Vagina (tissue), 2 donors: ENCODE measurements at regions not wholly inside any gene's neighbourhood (a gene's known extent, or its start where the extent isn't known, plus 50 kb on each side); places are given as distances from the start of the nearest gene placed in this dataset.

ENCODE experiments used
- CTCF ChIP-seq, 3 experiments: fragments of 450-650 bp in 2 of 3; fragments of 200-600 bp in 1 of 3; sonication (generic) in 1 of 3; IDR thresholded peaks; one replicate each; pipeline ENCODE4 v1.5.1; 2017 to 2019; ENCODE audit warnings: antibody characterized with exemption in 3 of 3, mild to moderate bottlenecking in 2 of 3, moderate library complexity in 2 of 3
- POLR2A ChIP-seq, 2 donors: fragments of 450-650 bp; IDR thresholded peaks; one replicate each; pipeline ENCODE4 v1.6.1; 2017; ENCODE audit warnings: antibody characterized with exemption in 2 of 2, mild to moderate bottlenecking in 2 of 2, moderate library complexity in 2 of 2
- POLR2AphosphoS5 ChIP-seq, 2 donors: sonication (generic); formaldehyde crosslinking; IDR thresholded peaks; one replicate each; pipeline ENCODE4 v1.9.0; 2017; ENCODE audit warnings: antibody characterized with exemption in 2 of 2, mild to moderate bottlenecking in 2 of 2, low read depth in 1 of 2; ENCODE audit not compliant: insufficient read depth in 1 of 2

DNA sequence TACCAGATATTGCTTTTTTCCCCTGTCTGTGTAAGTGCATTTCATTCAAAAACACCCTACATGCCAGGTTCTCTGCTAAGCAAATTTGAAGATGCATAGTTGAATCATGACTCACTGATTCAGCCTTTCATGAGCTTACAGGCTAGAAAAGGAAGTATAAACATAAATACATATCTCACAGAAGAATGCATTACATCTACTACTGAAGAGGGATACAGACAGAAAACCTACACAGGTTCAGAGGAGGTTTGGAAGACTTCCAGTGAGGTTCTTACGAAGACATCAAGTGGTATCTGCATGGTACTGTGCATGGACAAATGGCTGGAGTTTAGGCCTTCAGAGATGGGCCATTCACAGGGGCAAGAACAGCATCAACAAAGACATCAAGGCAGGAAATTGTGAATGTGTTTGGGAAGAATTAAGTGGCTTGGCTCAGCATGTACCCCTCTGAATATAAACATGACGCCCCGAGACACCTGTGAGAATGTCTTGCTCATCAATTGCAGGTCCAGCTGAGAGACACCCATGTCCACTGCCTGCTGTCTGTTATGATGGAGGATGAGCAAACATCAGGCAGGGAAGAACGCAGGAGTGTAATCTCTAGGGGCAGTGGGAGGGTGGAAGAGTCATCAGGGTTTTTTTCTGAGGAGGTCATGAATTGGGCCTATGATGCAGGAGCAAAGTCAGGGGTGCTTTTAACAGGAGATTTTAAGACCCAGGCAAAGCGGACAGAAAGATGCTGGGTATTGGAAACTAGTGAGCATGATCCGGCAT is 105.1 kb upstream of the GALNT15 start:
- TF ChIP-seq CTCF (IDR thresholded peaks at IDR 0.05) = no peak
- TF ChIP-seq POLR2A (IDR thresholded peaks at IDR 0.05) = no peak
- TF ChIP-seq POLR2AphosphoS5 (IDR thresholded peaks at IDR 0.05; ENCODE audit: insufficient read depth in 1 of 2, low read depth in 1 of 2) = no peak
